GM10248 (cell line): ENCODE measurements at regions not wholly inside any gene's neighbourhood (a gene's known extent, or its start where the extent isn't known, plus 50 kb on each side); places are given as distances from the start of the nearest gene placed in this dataset.

Source experiments
- CTCF ChIA-PET: fragments of 300-600 bp; sonication (Branson Sonifier 250); formaldehyde crosslinking; extraction: SDS; loops from one replicate; lab custom pipeline; 2021; ENCODE audit warnings: antibody characterized with exemption; lab: Yijun Ruan, JAX
- POLR2A ChIA-PET: fragments of 350-650 bp; sonication (Branson Sonifier 250); formaldehyde crosslinking; extraction: SDS; loops from one replicate; lab custom pipeline; 2020; ENCODE audit warnings: antibody characterized with exemption; lab: Yijun Ruan, JAX
- DNase-seq: peaks from one replicate; pipeline ENCODE4 v3.0.0; 2012; ENCODE audit errors: extremely low spot score
- CTCF ChIP-seq: IDR thresholded peaks from 2 replicates; pipeline ENCODE4 v1.5.1; 2012; ENCODE audit warnings: mild to moderate bottlenecking, low read depth; ENCODE audit errors: extremely low read depth, missing control alignments, control extremely low read depth

- TF ChIP-seq CTCF = no peak
- no peak for DNase-seq
- ChIA-PET POLR2A (no interaction called here), CTCF (no interaction called here)
These were observed 963.3 kb upstream of the SPRY2 start for GRCh38 chr13:81304121-81304659.

- ChIA-PET CTCF (no interaction called here), POLR2A (no interaction called here)
- TF ChIP-seq CTCF = no peak
- DNase-seq = no peak
These were observed 961.8 kb upstream of the SPRY2 start for GRCh38 chr13:81302677-81303076.

DNA sequence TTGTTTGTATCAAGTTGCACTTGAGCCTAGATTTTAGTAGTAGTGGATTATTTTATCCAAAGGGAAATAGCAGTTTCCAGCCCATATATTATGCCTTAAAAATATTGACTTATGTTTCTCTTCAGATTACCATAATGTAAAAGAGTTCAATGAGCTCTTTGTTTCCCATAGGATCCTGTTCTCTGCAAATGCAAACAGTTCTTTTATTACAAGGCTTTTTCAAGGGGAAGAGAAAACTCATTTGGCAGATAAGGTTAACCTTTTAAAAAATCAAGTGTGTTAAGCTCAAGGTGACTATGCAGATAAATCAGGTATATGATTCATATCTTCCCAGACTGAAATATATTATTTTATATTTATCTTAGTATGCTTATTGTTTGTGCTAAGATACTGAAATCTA lies 961.2 kb upstream of the SPRY2 start:
- ChIA-PET POLR2A (no interaction called here), CTCF (interaction anchor here (0.9 to 1.5 kb wide), 3 partner anchors 13 to 20 kb away, joined by 3 to 5 read pairs (median 3); no protein-coding TSS in a partner anchor)
- no peak for TF ChIP-seq CTCF
- no peak for DNase-seq

GRCh38 chr13:81295177-81295576 lies 954.3 kb upstream of the SPRY2 start:
- TF ChIP-seq CTCF = no peak
- ChIA-PET CTCF (interaction anchor here (1.5 kb wide), 1 partner anchor 18 kb away, joined by 3 read pairs; no protein-coding TSS in a partner anchor), POLR2A (no interaction called here)
- no peak for DNase-seq

GRCh38 chr13:81293594-81294164 lies 952.8 kb upstream of the SPRY2 start:
- no peak for DNase-seq
- POLR2A ChIA-PET = no interaction called here
- no peak for TF ChIP-seq CTCF
- CTCF ChIA-PET = interaction anchor here (1.5 kb wide), 1 partner anchor 20 kb away, joined by 3 read pairs; no protein-coding TSS in a partner anchor

GRCh38 chr13:81283561-81283960 lies 942.6 kb upstream of the SPRY2 start:
- POLR2A ChIA-PET = no interaction called here
- no peak for DNase-seq
- CTCF ChIA-PET = interaction anchor here (1.1 kb wide), 1 partner anchor 11 kb away, joined by 3 read pairs; no protein-coding TSS in a partner anchor
- TF ChIP-seq CTCF = no peak

DNA sequence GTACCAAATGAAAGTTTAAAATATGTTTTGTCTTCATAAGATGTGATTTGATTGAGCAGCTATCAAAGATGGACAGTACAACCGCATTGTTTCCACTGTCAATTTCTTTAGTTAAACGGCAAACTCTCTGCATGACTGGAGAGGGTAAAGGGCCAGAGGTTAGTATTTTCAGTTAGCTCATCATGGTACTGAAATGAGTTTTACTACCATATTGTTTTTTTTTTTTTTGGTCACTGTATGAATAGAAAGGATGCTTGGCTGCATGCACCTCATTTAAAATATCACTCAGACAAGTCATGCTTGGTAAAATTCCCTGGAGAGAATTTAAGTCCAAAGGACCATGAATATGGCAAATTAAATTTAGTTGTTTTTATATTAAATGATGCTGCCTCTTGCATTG lies 942.1 kb upstream of the SPRY2 start:
- CTCF ChIA-PET = interaction anchor here (1.1 to 1.4 kb wide), 2 partner anchors 10 to 21 kb away, joined by 3 read pairs; no protein-coding TSS in a partner anchor
- DNase-seq = no peak
- TF ChIP-seq CTCF = no peak
- POLR2A ChIA-PET = no interaction called here
